Trophoblast cell (in vitro differentiated cells and primary cell): ENCODE measurements at regions not wholly inside any gene's neighbourhood (a gene's known extent, or its start where the extent isn't known, plus 50 kb on each side); places are given as distances from the start of the nearest gene placed in this dataset.

Experiments used
- DNase-seq, 2 donors: peaks; one replicate each; pipeline ENCODE4 v3.0.0-alpha.2; 2016
- H2AFZ ChIP-seq: 2 replicates; pipeline ENCODE4 v1.6.1; 2013; ENCODE audit warnings: low read length, moderate library complexity, mild to moderate bottlenecking; ENCODE audit not compliant: insufficient read depth, poor library complexity
- H2AK5ac ChIP-seq: 2 replicates; pipeline ENCODE4 v1.6.1; 2013; ENCODE audit warnings: mild to moderate bottlenecking, low read length
- H2BK120ac ChIP-seq: 2 replicates; pipeline ENCODE4 v1.6.1; 2013; ENCODE audit warnings: low read length, mild to moderate bottlenecking, moderate library complexity; ENCODE audit not compliant: insufficient read depth, poor library complexity
- H2BK12ac ChIP-seq: 2 replicates; pipeline ENCODE4 v1.6.1; 2013; ENCODE audit warnings: mild to moderate bottlenecking, low read length, moderate library complexity
- H2BK5ac ChIP-seq: 2 replicates; pipeline ENCODE4 v1.6.1; 2013; ENCODE audit warnings: low read length, low read depth, moderate library complexity, mild to moderate bottlenecking; ENCODE audit not compliant: poor library complexity
- H3K14ac ChIP-seq: 2 replicates; pipeline ENCODE4 v1.6.1; 2013; ENCODE audit warnings: mild to moderate bottlenecking, low read length
- H3K18ac ChIP-seq: 2 replicates; pipeline ENCODE4 v1.6.1; 2013; ENCODE audit warnings: mild to moderate bottlenecking, low read length
- H3K23ac ChIP-seq: 2 replicates; pipeline ENCODE4 v1.6.1; 2013; ENCODE audit warnings: low read length
- H3K27ac ChIP-seq: 2 replicates; pipeline ENCODE4 v1.5.1; 2013; ENCODE audit warnings: low read depth, mild to moderate bottlenecking, inconsistent platforms, low read length, moderate library complexity
- H3K27me3 ChIP-seq: 2 replicates; pipeline ENCODE4 v1.6.1; 2013; ENCODE audit warnings: inconsistent platforms, mild to moderate bottlenecking, low read length, moderate library complexity; ENCODE audit not compliant: insufficient read depth
- H3K36me3 ChIP-seq, 2 experiments: 1 replicate in 1 of 2; 2 replicates in 1 of 2; pipeline ENCODE4 v1.6.1; 2013; ENCODE audit warnings: low read length in 2 of 2, mild to moderate bottlenecking in 2 of 2, moderate library complexity in 1 of 2; ENCODE audit not compliant: insufficient read depth in 2 of 2, control insufficient read depth in 1 of 2
- H3K4ac ChIP-seq: 2 replicates; pipeline ENCODE4 v1.6.1; 2013; ENCODE audit warnings: low read depth, mild to moderate bottlenecking, low read length, moderate library complexity
- H3K4me1 ChIP-seq, 2 experiments: 1 replicate in 1 of 2; 2 replicates in 1 of 2; pipeline ENCODE4 v1.6.1; 2013; ENCODE audit warnings: low read length in 2 of 2, mild to moderate bottlenecking in 2 of 2, moderate library complexity in 1 of 2; ENCODE audit not compliant: insufficient read depth in 2 of 2, control insufficient read depth in 1 of 2
- H3K4me2 ChIP-seq: 2 replicates; pipeline ENCODE4 v1.6.1; 2013; ENCODE audit warnings: inconsistent platforms, mild to moderate bottlenecking, low read length, moderate library complexity
- H3K4me3 ChIP-seq: 2 replicates; pipeline ENCODE4 v1.5.1; 2013; ENCODE audit warnings: mild to moderate bottlenecking, low read depth, low read length, inconsistent platforms
- H3K79me1 ChIP-seq: one replicate; pipeline ENCODE4 v1.6.1; 2013; ENCODE audit warnings: low read length
- H3K79me2 ChIP-seq: 2 replicates; pipeline ENCODE4 v1.6.1; 2013; ENCODE audit warnings: low read length, mild to moderate bottlenecking; ENCODE audit not compliant: control insufficient read depth, insufficient read depth, poor library complexity
- H3K9ac ChIP-seq: 2 replicates; pipeline ENCODE4 v1.6.1; 2013; ENCODE audit warnings: mild to moderate bottlenecking, low read length
- H3K9me3 ChIP-seq: 2 replicates; pipeline ENCODE4 v1.6.1; 2013; ENCODE audit warnings: low read depth, mild to moderate bottlenecking, control low read depth, inconsistent platforms, low read length; ENCODE audit not compliant: insufficient read depth
- H4K12ac ChIP-seq: 2 replicates; pipeline ENCODE4 v1.6.1; 2013; ENCODE audit warnings: low read depth, mild to moderate bottlenecking, low read length, moderate library complexity
- H4K8ac ChIP-seq: 2 replicates; pipeline ENCODE4 v1.6.1; 2013; ENCODE audit warnings: low read depth, mild to moderate bottlenecking, low read length, moderate library complexity
- H4K91ac ChIP-seq: one replicate; pipeline ENCODE4 v1.6.1; 2013; ENCODE audit warnings: low read depth, mild to moderate bottlenecking, low read length, moderate library complexity
- WGBS: extraction: QIAGEN DNeasy Blood & Tissue Kit; methylation state at CpG from one replicate; pipeline ENCODE4 v1.1.7; 2013; ENCODE audit warnings: missing lambda C conversion rate; ENCODE audit not compliant: insufficient read length, insufficient coverage; ENCODE audit errors: extremely low coverage; 5-methylcytosine and 5-hydroxymethylcytosine counted together

DNA sequence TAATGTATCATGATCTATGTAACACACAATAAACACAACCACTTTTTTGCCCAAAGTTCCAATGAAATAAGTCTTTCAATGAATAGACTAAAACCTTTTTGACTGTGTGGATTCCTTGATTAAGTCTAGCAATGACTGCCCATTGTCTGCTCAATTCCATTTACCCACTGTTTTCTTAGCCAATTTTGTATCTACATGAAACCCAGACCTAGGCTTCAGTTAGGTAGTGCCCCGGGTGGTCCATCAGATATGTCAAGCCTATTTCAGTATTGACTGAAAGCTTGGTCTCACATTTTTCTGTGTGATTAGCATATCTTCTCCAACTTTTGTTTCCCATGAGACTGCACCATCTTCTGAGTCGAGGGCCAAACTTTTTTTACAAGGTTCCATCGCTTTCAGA, 615.0 kb downstream of the C6orf118 start:
- no peak overlapping the region for H3K18ac ChIP-seq
- H3K27ac ChIP-seq = no peak overlapping the region
- H3K4ac ChIP-seq = no peak overlapping the region
- no peak for DNase-seq
- no peak overlapping the region for H2BK5ac ChIP-seq
- H3K4me2 ChIP-seq = no peak overlapping the region
- no peak overlapping the region for H3K9ac ChIP-seq
- H2AK5ac ChIP-seq = no peak overlapping the region
- no peak overlapping the region for H2AFZ ChIP-seq
- H3K9me3 ChIP-seq = no peaks in the 10 kb centered on the region
- no peak overlapping the region for H2BK12ac ChIP-seq
- H3K79me1 ChIP-seq = no peaks in the 10 kb centered on the region
- no peaks in the 10 kb centered on the region for H3K36me3 ChIP-seq
- no peaks in the 10 kb centered on the region for H3K27me3 ChIP-seq
- H3K4me1 ChIP-seq = no peaks in the 10 kb centered on the region
- WGBS = no CpG with 5 or more reads among the region's 3 CpGs
- no peaks in the 10 kb centered on the region for H3K79me2 ChIP-seq
- H3K14ac ChIP-seq = no peak overlapping the region
- H4K91ac ChIP-seq = no peak overlapping the region
- H2BK120ac ChIP-seq = no peak overlapping the region
- H4K8ac ChIP-seq = no peak overlapping the region
- no peak overlapping the region for H4K12ac ChIP-seq
- H3K23ac ChIP-seq = no peak overlapping the region
- no peak overlapping the region for H3K4me3 ChIP-seq

DNA sequence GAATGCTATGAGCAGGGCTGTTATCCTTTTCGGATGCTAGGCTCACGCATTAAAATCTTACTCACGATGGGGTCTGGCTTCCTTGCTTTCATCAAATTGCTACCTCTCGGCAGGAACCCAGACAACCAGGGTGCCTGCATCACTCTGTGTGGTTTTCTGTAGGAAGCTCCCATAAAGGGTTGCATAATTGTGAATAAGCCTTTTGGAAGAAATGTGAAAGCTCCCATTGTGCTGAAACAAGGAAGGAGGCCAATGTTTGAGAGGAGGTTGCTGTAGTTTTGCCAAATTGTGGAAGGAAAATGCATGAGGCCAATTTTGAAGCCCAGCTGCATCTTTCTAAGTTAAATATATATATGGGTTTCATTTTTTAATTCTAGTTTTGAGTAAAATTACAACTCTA, 615.5 kb downstream of the C6orf118 start:
- Histone ChIP-seq H4K12ac (no peak overlapping the region), H4K91ac (no peak overlapping the region), H4K8ac (no peak overlapping the region), H3K36me3 (no peaks in the 10 kb centered on the region), H3K18ac (no peak overlapping the region), H3K79me1 (no peaks in the 10 kb centered on the region), H2BK5ac (no peak overlapping the region), H3K4me3 (no peak overlapping the region), H2BK120ac (no peak overlapping the region), H3K27me3 (no peaks in the 10 kb centered on the region), H3K4ac (no peak overlapping the region), H3K4me1 (no peaks in the 10 kb centered on the region), H3K14ac (no peak overlapping the region), H3K9me3 (no peaks in the 10 kb centered on the region), H3K4me2 (no peak overlapping the region), H2BK12ac (no peak overlapping the region), H2AK5ac (no peak overlapping the region), H3K9ac (no peak overlapping the region), H3K27ac (no peak overlapping the region), H3K23ac (no peak overlapping the region), H3K79me2 (no peaks in the 10 kb centered on the region), H2AFZ (no peak overlapping the region)
- no CpG with 5 or more reads among the region's 4 CpGs for WGBS
- DNase-seq = no peak

DNA sequence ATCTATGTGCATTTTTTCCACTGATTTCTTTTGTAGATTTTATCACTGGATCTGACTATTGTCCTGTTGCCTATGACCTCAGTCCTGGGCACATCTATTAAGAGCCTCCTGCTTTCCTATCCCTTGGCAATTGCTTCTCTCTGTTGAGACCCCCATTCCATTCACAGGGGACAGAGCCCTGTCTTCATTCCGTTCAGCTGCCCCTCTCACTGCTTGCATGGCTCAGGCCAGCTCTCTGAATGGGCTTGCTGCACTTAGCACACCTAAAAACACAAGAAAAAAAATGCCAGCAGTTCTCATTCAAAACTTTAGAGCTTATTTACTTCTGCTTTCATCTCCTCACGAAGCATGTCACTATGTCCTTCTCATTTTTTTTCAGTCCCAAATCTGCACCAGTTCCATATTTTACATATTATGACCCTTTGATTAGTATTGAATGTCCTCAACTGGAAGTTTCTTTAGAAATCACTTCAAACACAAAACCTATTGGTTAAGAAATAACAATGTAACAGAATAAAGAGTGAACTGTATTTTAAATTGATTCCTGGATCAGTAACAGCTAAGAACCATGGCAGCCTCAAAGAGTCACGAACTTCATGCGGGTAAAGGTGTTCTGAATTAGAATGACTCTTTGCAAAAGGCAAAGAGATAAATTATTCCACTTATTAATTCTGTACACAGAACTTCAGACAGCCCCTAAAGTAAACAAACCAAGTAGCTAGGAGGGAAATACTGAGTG, 616.5 kb downstream of the C6orf118 start:
- Histone ChIP-seq H3K18ac (no peak overlapping the region), H3K14ac (no peak overlapping the region), H3K27ac (no peak overlapping the region), H3K23ac (no peak overlapping the region), H4K8ac (no peak overlapping the region), H3K36me3 (no peaks in the 10 kb centered on the region), H3K9me3 (no peaks in the 10 kb centered on the region), H3K4ac (no peak overlapping the region), H3K4me2 (no peak overlapping the region), H3K4me1 (no peaks in the 10 kb centered on the region), H2AK5ac (no peak overlapping the region), H2BK120ac (no peak overlapping the region), H2BK12ac (no peak overlapping the region), H2AFZ (no peak overlapping the region), H3K79me1 (no peaks in the 10 kb centered on the region), H3K9ac (no peak overlapping the region), H2BK5ac (no peak overlapping the region), H4K12ac (no peak overlapping the region), H3K27me3 (no peaks in the 10 kb centered on the region), H4K91ac (no peak overlapping the region), H3K79me2 (no peaks in the 10 kb centered on the region), H3K4me3 (no peak overlapping the region)
- no CpG with 5 or more reads among the region's 4 CpGs for WGBS
- DNase-seq = no peak

DNA sequence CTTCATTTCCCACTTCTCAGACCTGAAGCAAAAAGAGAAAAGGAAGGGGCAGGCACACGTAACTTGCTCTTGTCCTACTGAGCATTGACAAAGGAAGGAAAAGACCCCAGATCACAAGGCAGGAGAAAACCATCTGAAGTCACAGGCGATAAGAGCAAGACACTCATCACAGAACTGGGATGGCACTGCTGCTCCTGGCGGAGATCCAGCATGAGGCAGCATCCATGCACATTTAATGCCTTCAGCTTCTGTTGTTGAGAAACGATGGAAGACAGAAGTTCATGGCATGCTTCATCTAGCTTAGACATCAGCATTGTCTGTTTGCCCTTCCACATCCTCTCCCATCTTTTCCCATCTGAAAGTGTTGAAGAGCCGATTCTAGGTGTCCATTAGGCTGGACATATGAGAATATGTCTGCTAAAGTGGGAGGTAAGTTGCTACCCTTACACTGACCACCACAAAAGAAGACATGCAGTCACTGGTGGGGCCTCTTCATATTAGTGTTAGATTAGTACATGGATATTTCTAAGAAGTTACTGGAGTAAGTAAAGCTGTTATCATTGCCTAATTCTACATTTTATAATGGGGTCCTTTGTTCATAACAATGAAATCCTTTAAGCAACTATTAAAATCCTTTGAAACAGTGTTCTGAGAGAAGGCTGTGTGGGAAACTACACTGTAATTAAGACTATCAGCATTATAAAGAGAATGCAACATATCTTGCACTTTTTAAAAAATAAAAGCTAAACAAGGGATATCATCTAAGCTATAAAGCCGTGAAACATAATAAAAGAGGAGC, 618.5 kb downstream of the C6orf118 start:
- WGBS = no CpG with 5 or more reads among the region's 6 CpGs
- Histone ChIP-seq H4K91ac (no peak overlapping the region), H3K9me3 (no peaks in the 10 kb centered on the region), H3K27ac (no peak overlapping the region), H3K18ac (no peak overlapping the region), H4K12ac (no peak overlapping the region), H3K36me3 (no peaks in the 10 kb centered on the region), H2BK5ac (no peak overlapping the region), H3K4me1 (no peaks in the 10 kb centered on the region), H3K79me1 (no peaks in the 10 kb centered on the region), H4K8ac (no peak overlapping the region), H3K4me3 (no peak overlapping the region), H2AFZ (no peak overlapping the region), H2AK5ac (no peak overlapping the region), H3K27me3 (no peaks in the 10 kb centered on the region), H3K9ac (no peak overlapping the region), H2BK120ac (no peak overlapping the region), H3K14ac (no peak overlapping the region), H2BK12ac (no peak overlapping the region), H3K23ac (no peak overlapping the region), H3K79me2 (no peaks in the 10 kb centered on the region), H3K4me2 (no peak overlapping the region), H3K4ac (no peak overlapping the region)
- DNase-seq = no peak
